ENCODE measurements at regions not wholly inside any gene's neighbourhood (a gene's known extent, or its start where the extent isn't known, plus 50 kb on each side); places are given as distances from the start of the nearest gene placed in this dataset.

- no peak for DNase-seq
- Mint-ChIP-seq H3K36me3 (ENCODE audit: low read depth) (no peaks in the 10 kb centered on the region), H3K9me3 (peaks cover 9% of the 10 kb centered on the region), H3K27ac (no peak overlapping the region), H3K27me3 (no peaks in the 10 kb centered on the region), H3K4me3 (no peak overlapping the region), H3K4me1 (ENCODE audit: low read depth) (no peaks in the 10 kb centered on the region)
- intact Hi-C loops (cut with DNase I, micrococcal nuclease), result no loop called here
- Histone ChIP-seq H3K4me3 (ENCODE audit: low read length) (no peak overlapping the region), H3K27me3 (ENCODE audit: control insufficient read depth in 1 of 2, insufficient read depth in 2 of 2, low read length in 2 of 2) (no peaks in the 10 kb centered on the region), H3K36me3 (ENCODE audit: insufficient read depth, low read length) (no peaks in the 10 kb centered on the region), H3K9me3 (ENCODE audit: control insufficient read depth in 1 of 2, insufficient read depth in 1 of 2, low read length in 2 of 2) (peaks cover 0 to 6% of the 10 kb centered on the region in 2 experiments), H3K27ac (ENCODE audit: low read depth in 1 of 2, low read length in 2 of 2) (no peak overlapping the region), H3K4me1 (ENCODE audit: insufficient read depth, low read length) (no peaks in the 10 kb centered on the region)
- POLR2A ChIA-PET, result no interaction called here
- ATAC-seq (ENCODE audit: poor library complexity), result no peak
- CTCF ChIA-PET, result no interaction called here
- no peak for TF ChIP-seq CTCF (IDR thresholded peaks at IDR 0.05)
Observed at GRCh38 chr14:82345184-82345583, 811.5 kb upstream of the SEL1L start.

- no peaks in the 10 kb centered on the region for H3K27me3 ChIP-seq (ENCODE audit: control insufficient read depth in 1 of 2, insufficient read depth in 2 of 2, low read length in 2 of 2)
- H3K36me3 ChIP-seq (ENCODE audit: insufficient read depth, low read length), result no peaks in the 10 kb centered on the region
- Mint-ChIP-seq H3K4me1 (ENCODE audit: low read depth) (no peaks in the 10 kb centered on the region), H3K9me3 (peaks cover 23% of the 10 kb centered on the region), H3K27ac (no peak overlapping the region), H3K27me3 (no peaks in the 10 kb centered on the region), H3K36me3 (ENCODE audit: low read depth) (no peaks in the 10 kb centered on the region), H3K4me3 (no peak overlapping the region)
- ATAC-seq (ENCODE audit: poor library complexity) (no peak), DNase-seq (no peak)
- CTCF ChIA-PET, result no interaction called here
- no peaks in the 10 kb centered on the region for H3K9me3 ChIP-seq (ENCODE audit: control insufficient read depth in 1 of 2, insufficient read depth in 1 of 2, low read length in 2 of 2)
- no peak for TF ChIP-seq CTCF (IDR thresholded peaks at IDR 0.05)
- H3K27ac ChIP-seq (ENCODE audit: low read depth in 1 of 2, low read length in 2 of 2), result no peak overlapping the region
- no peaks in the 10 kb centered on the region for H3K4me1 ChIP-seq (ENCODE audit: insufficient read depth, low read length)
- intact Hi-C loops (cut with DNase I, micrococcal nuclease), result no loop called here
- H3K4me3 ChIP-seq (ENCODE audit: low read length), result no peak overlapping the region
- POLR2A ChIA-PET, result no interaction called here
Observed at GRCh38 chr14:82354126-82354525, 820.5 kb upstream of the SEL1L start.

GRCh38 chr14:82359201-82359600, 825.5 kb upstream of the SEL1L start:
- Histone ChIP-seq H3K27me3 (ENCODE audit: control insufficient read depth in 1 of 2, insufficient read depth in 2 of 2, low read length in 2 of 2) (no peaks in the 10 kb centered on the region), H3K4me1 (ENCODE audit: insufficient read depth, low read length) (no peaks in the 10 kb centered on the region), H3K27ac (ENCODE audit: low read depth in 1 of 2, low read length in 2 of 2) (no peak overlapping the region), H3K36me3 (ENCODE audit: insufficient read depth, low read length) (no peaks in the 10 kb centered on the region), H3K9me3 (ENCODE audit: control insufficient read depth in 1 of 2, insufficient read depth in 1 of 2, low read length in 2 of 2) (no peaks in the 10 kb centered on the region), H3K4me3 (ENCODE audit: low read length) (no peak overlapping the region)
- no peak for TF ChIP-seq CTCF (IDR thresholded peaks at IDR 0.05)
- DNase-seq (no peak), ATAC-seq (ENCODE audit: poor library complexity) (no peak)
- no peak overlapping the region for H3K4me3 Mint-ChIP-seq
- ChIA-PET CTCF (no interaction called here), POLR2A (no interaction called here)
- no peaks in the 10 kb centered on the region for H3K36me3 Mint-ChIP-seq (ENCODE audit: low read depth)
- H3K9me3 Mint-ChIP-seq, result peaks cover 26% of the 10 kb centered on the region
- H3K27ac Mint-ChIP-seq, result no peak overlapping the region
- no peaks in the 10 kb centered on the region for H3K27me3 Mint-ChIP-seq
- no peaks in the 10 kb centered on the region for H3K4me1 Mint-ChIP-seq (ENCODE audit: low read depth)
- intact Hi-C loops (cut with DNase I, micrococcal nuclease), result no loop called here

All from CD4-positive, alpha-beta T cell (primary cell).